Peyer's patch (tissue), 4 donors: ENCODE measurements at regions not wholly inside any gene's neighbourhood (a gene's known extent, or its start where the extent isn't known, plus 50 kb on each side); places are given as distances from the start of the nearest gene placed in this dataset.

ENCODE experiments used
- DNase-seq, 3 donors: peaks; one replicate each; pipeline ENCODE4 v3.0.0-alpha.2; 2017 to 2019
- H3K27ac ChIP-seq, 4 donors: fragments of 200-600 bp; sonication (generic); one replicate each; pipeline ENCODE4 v1.5.1; 2016 to 2019
- H3K27me3 ChIP-seq, 2 donors: fragments of 200-600 bp; sonication (generic); one replicate each; pipeline ENCODE4 v1.5.1; 2019
- H3K36me3 ChIP-seq, 3 donors: fragments of 200-600 bp; sonication (generic); one replicate each; pipeline ENCODE4 v1.5.1; 2016 to 2019
- H3K4me1 ChIP-seq, 4 donors: fragments of 200-600 bp; sonication (generic); one replicate each; pipeline ENCODE4 v1.5.1; 2016 to 2019
- H3K4me3 ChIP-seq, 4 donors: fragments of 200-600 bp; sonication (generic); 1 replicate in 3 of 4; 2 replicates in 1 of 4; pipeline ENCODE4 v1.5.1; 2016 to 2019; ENCODE audit warnings: mild to moderate bottlenecking in 1 of 4
- H3K9me3 ChIP-seq, 4 donors: fragments of 200-600 bp; sonication (generic); one replicate each; pipeline ENCODE4 v1.5.1; 2016 to 2019; ENCODE audit warnings: mild to moderate bottlenecking in 1 of 4
- CTCF ChIP-seq, 6 experiments: fragments of 450-650 bp in 4 of 6; fragments of 200-600 bp in 2 of 6; sonication (generic) in 1 of 6; IDR thresholded peaks; one replicate each; pipeline ENCODE4 v1.5.1; 2017 to 2019; ENCODE audit warnings: antibody characterized with exemption in 6 of 6, mild to moderate bottlenecking in 3 of 6, moderate library complexity in 1 of 6
- POLR2A ChIP-seq, 2 donors: fragments of 450-650 bp; IDR thresholded peaks; one replicate each; pipeline ENCODE4 v1.5.1; 2017; ENCODE audit warnings: antibody characterized with exemption in 2 of 2, mild to moderate bottlenecking in 2 of 2, moderate library complexity in 2 of 2

GRCh38 chr1:184866991-184867788, 107.1 kb downstream of the NIBAN1 start:
- Histone ChIP-seq H3K36me3 (no peaks in the 10 kb centered on the region), H3K9me3 (no peaks in the 10 kb centered on the region), H3K4me1 (peaks cover 0 to 5% (median 2%) of the 10 kb centered on the region in 4 donors), H3K27me3 (no peaks in the 10 kb centered on the region), H3K4me3 (no peak overlapping the region), H3K27ac (peak overlapping the region; percentile 50 to 78 (median 62))
- TF ChIP-seq CTCF (IDR thresholded peaks at IDR 0.05) (no peak), POLR2A (IDR thresholded peaks at IDR 0.05) (no peak)
- DNase-seq: peak in 1 of 3 donors; percentile 75

- no peak overlapping the region for H3K4me3 ChIP-seq
- peak overlapping the region; percentile 50 to 78 (median 62) for H3K27ac ChIP-seq
- no peaks in the 10 kb centered on the region for H3K27me3 ChIP-seq
- H3K4me1 ChIP-seq: peaks cover 0 to 5% (median 2%) of the 10 kb centered on the region in 4 donors
- H3K36me3 ChIP-seq: no peaks in the 10 kb centered on the region
- no peak for TF ChIP-seq POLR2A (IDR thresholded peaks at IDR 0.05)
- no peak for TF ChIP-seq CTCF (IDR thresholded peaks at IDR 0.05)
- H3K9me3 ChIP-seq: no peaks in the 10 kb centered on the region
- no peak for DNase-seq
Measured at GRCh38 chr1:184866586-184866985, 107.7 kb downstream of the NIBAN1 start.

GRCh38 chr1:184865831-184866230, 108.5 kb downstream of the NIBAN1 start:
- Histone ChIP-seq H3K4me3 (no peak overlapping the region), H3K27ac (no peak overlapping the region), H3K36me3 (no peaks in the 10 kb centered on the region), H3K4me1 (peaks cover 0 to 5% (median 2%) of the 10 kb centered on the region in 4 donors), H3K9me3 (no peaks in the 10 kb centered on the region), H3K27me3 (no peaks in the 10 kb centered on the region)
- no peak for DNase-seq
- TF ChIP-seq CTCF (IDR thresholded peaks at IDR 0.05) (no peak), POLR2A (IDR thresholded peaks at IDR 0.05) (no peak)

- Histone ChIP-seq H3K4me3 (no peak overlapping the region), H3K27me3 (no peaks in the 10 kb centered on the region), H3K36me3 (no peaks in the 10 kb centered on the region), H3K4me1 (no peaks in the 10 kb centered on the region), H3K9me3 (no peaks in the 10 kb centered on the region), H3K27ac (no peak overlapping the region)
- no peak for TF ChIP-seq POLR2A (IDR thresholded peaks at IDR 0.05)
- TF ChIP-seq CTCF (IDR thresholded peaks at IDR 0.05): no peak
- no peak for DNase-seq
Measured at GRCh38 chr1:184861755-184862336, 107.2 kb upstream of the EDEM3 start.

GRCh38 chr1:184860985-184861754, 106.5 kb upstream of the EDEM3 start:
- no peaks in the 10 kb centered on the region for H3K36me3 ChIP-seq
- no peak overlapping the region for H3K27ac ChIP-seq
- H3K9me3 ChIP-seq: no peaks in the 10 kb centered on the region
- no peaks in the 10 kb centered on the region for H3K4me1 ChIP-seq
- no peak overlapping the region for H3K4me3 ChIP-seq
- H3K27me3 ChIP-seq: no peaks in the 10 kb centered on the region
- TF ChIP-seq CTCF (IDR thresholded peaks at IDR 0.05) (no peak), POLR2A (IDR thresholded peaks at IDR 0.05) (no peak)
- DNase-seq: no peak
